Lower lobe of right lung (tissue), 2 donors: ENCODE measurements at regions not wholly inside any gene's neighbourhood (a gene's known extent, or its start where the extent isn't known, plus 50 kb on each side); places are given as distances from the start of the nearest gene placed in this dataset.
A peak's percentile ranks its signal among the peaks of the same experiment; 100 is the strongest.
"Not testable (repeated sequence)": the region's sequence is repeated elsewhere in the genome, so short reads cannot be mapped to it uniquely, and the experiment has no call there.

Source experiments
- ATAC-seq, 2 donors: fragments of 200-7000 bp; cut with Tn5 transposase; one replicate each; pipeline ENCODE4 v1.9.1; 2020 to 2022; ENCODE audit warnings: mild to moderate bottlenecking in 2 of 2, moderate library complexity in 2 of 2
- DNase-seq: peaks from one replicate; pipeline ENCODE4 v3.0.0-alpha.2; 2020
- H3K27ac ChIP-seq: fragments of 200-600 bp; one replicate; pipeline ENCODE4 v1.8.0; 2022
- H3K27me3 ChIP-seq: fragments of 200-600 bp; one replicate; pipeline ENCODE4 v1.8.0; 2022; ENCODE audit warnings: low read depth
- H3K36me3 ChIP-seq: fragments of 200-600 bp; one replicate; pipeline ENCODE4 v1.8.0; 2022; ENCODE audit warnings: mild to moderate bottlenecking
- H3K4me1 ChIP-seq: fragments of 200-600 bp; one replicate; pipeline ENCODE4 v1.8.0; 2022
- H3K4me3 ChIP-seq: fragments of 200-600 bp; one replicate; pipeline ENCODE4 v1.8.0; 2022; ENCODE audit warnings: mild to moderate bottlenecking
- H3K9me3 ChIP-seq: fragments of 200-600 bp; one replicate; pipeline ENCODE4 v1.8.0; 2022
- intact Hi-C: fragments of 100-400 bp; cut with DNase I; formaldehyde crosslinking; loops from one replicate; pipeline ENCODE4 v1.11.0; 2022
- TF ChIP-seq, protein P1 (sequence below): fragments of 200-600 bp; IDR thresholded peaks from one replicate; pipeline ENCODE4 v1.8.0; 2022; ENCODE audit warnings: antibody characterized with exemption, mild to moderate bottlenecking
- donor health status: DM: no; HTN: yes; CAD: no; lungs with severe emphysema.

DNA sequence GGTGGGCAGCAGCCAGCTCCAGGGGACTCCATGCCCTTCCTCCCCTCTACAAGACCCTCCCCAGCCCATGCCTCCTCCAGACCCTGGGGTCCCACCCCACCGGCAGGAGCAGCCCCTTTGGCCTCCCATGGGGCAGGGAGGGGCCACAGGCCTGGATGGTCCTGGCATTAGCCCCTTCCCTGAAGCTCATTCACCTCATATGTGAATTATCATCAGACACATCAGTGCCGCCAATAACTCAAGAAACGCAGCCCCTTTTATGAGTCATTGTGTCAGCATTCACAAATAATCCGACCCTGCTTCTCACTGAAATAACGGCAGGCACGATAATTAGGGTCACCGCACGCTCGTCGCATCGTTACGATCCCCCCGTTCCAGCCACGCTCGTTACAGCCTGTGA, 124.2 kb downstream of the BRD1 start:
- DNase-seq (no peak), ATAC-seq (no peak)
- Histone ChIP-seq H3K9me3 (peaks cover 11% of the 10 kb centered on the region), H3K4me3 (no peak overlapping the region), H3K27me3 (peaks cover 33% of the 10 kb centered on the region), H3K36me3 (no peaks in the 10 kb centered on the region), H3K4me1 (no peaks in the 10 kb centered on the region), H3K27ac (no peak overlapping the region)
- intact Hi-C loops = no loop called here
- TF ChIP-seq, protein P1, sequence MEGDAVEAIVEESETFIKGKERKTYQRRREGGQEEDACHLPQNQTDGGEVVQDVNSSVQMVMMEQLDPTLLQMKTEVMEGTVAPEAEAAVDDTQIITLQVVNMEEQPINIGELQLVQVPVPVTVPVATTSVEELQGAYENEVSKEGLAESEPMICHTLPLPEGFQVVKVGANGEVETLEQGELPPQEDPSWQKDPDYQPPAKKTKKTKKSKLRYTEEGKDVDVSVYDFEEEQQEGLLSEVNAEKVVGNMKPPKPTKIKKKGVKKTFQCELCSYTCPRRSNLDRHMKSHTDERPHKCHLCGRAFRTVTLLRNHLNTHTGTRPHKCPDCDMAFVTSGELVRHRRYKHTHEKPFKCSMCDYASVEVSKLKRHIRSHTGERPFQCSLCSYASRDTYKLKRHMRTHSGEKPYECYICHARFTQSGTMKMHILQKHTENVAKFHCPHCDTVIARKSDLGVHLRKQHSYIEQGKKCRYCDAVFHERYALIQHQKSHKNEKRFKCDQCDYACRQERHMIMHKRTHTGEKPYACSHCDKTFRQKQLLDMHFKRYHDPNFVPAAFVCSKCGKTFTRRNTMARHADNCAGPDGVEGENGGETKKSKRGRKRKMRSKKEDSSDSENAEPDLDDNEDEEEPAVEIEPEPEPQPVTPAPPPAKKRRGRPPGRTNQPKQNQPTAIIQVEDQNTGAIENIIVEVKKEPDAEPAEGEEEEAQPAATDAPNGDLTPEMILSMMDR = no peak

DNA sequence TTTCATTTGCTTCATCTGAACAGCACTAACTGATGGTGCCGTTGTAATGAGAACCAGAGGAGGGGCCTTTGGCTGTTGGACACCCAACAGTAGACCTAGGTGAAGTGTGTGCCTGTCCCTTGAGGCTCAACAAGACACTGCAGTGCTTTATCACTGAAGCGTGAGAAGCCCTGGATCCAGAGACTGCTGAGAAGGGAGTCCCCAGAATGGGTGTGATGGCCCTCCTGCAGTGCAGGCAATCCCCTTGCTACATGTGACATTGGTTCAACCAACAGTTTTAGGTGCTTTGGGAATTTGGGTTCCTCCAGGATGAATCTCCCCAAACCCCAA, 125.6 kb downstream of the BRD1 start:
- no peaks in the 10 kb centered on the region for H3K4me1 ChIP-seq
- no peak for ATAC-seq
- intact Hi-C loops = no loop called here
- no peaks in the 10 kb centered on the region for H3K36me3 ChIP-seq
- peaks cover 33% of the 10 kb centered on the region for H3K27me3 ChIP-seq
- H3K27ac ChIP-seq = no peak overlapping the region
- TF ChIP-seq, protein P1 = no peak
- H3K9me3 ChIP-seq = peaks cover 18% of the 10 kb centered on the region
- H3K4me3 ChIP-seq = no peak overlapping the region
- DNase-seq = no peak

DNA sequence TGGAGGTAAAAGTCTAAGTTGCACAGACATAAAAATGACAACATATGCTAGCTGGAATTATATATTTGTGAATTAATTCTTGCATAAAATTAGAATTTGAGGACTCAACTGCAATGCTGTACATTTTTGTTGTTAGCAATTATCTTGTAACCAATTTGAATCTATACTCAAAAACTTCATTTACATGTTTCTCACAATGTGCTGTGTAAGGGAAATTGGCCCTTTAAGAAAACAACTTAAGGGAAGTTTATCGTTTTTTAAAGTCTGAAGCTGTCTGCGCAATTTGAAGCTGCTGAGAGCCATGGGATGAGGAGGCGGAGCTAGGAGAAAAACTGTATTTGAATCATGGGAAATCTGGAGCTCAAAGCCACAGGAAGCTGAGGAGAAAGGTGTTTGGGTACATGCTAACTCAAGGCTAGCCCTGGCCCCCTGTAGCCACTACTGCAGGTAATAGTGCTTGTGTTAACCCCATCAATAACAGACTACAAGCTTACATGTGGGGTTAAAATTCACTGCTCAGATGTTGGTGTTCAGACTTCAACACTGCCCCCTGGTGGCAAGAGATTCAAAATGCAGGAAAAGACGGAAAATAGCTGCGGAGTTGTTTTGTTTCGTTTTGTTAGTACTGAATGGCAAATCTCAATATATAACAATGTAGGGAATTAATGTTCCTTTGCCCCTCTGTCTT, 126.1 kb downstream of the BRD1 start:
- TF ChIP-seq, protein P1 = peak; percentile 44
- H3K27ac ChIP-seq = no peak overlapping the region

DNA sequence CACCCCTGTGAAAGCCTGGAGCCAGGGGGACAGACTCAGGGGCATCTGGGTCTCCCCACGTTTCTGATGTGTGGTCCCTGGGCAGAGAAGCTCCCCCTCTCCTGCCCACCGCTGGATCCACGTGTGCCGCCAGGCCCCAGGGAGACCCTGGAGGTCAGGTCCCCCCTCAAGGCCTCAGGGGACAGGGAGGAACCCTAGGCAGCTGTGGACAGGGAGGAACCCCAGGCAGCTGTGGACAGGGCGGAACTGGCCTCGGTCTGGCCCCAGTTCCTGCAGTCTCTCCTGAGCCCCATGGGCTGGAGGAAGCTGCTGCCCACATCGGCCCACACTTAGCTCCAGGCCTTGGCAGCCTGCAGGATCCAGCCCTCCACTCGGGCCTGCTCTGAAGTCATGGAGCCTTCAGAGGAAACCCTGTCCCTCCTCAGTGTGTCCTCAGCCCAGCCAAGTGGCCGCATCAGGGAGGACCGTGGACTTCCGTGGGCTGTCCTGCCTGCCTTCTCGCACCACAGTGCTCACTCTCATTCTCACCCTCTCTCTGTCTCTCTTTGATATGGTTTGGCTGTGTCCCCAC, 127.7 kb downstream of the BRD1 start:
- ATAC-seq (no peak), DNase-seq (no peak)
- H3K27ac ChIP-seq = no peak overlapping the region
- no peaks in the 10 kb centered on the region for H3K4me1 ChIP-seq
- H3K36me3 ChIP-seq = no peaks in the 10 kb centered on the region
- TF ChIP-seq, protein P1 = no peak
- peaks cover 22% of the 10 kb centered on the region for H3K27me3 ChIP-seq
- no peak overlapping the region for H3K4me3 ChIP-seq
- H3K9me3 ChIP-seq = peaks cover 18% of the 10 kb centered on the region
- intact Hi-C loops = no loop called here

More for the DNA sequence above, 126.1 kb downstream of the BRD1 start:
- intact Hi-C loops = no loop called here
- H3K9me3 ChIP-seq = peaks cover 18% of the 10 kb centered on the region
- no peaks in the 10 kb centered on the region for H3K4me1 ChIP-seq
- H3K4me3 ChIP-seq = no peak overlapping the region
- DNase-seq (no peak), ATAC-seq (no peak)
- peaks cover 33% of the 10 kb centered on the region for H3K27me3 ChIP-seq
- H3K36me3 ChIP-seq = no peaks in the 10 kb centered on the region

DNA sequence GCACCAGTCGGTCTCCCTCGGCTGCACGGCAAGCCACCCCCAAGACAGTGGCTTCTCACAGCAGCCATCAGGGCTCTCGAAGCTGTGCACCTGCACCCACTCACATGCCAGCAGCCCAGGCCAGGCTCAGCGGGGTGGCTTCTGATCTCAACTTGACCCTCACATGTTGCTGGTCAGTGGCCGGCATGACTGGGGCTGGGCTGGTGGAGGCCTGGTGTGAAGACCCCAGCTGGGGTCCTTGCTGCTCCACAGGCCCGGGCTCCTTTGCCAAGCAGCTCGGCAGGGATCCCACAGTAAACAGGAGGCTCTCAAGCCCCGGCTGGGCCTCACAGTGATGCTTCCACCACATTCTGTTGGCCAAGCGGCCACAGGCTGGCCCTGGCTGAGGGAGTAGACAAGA, 128.2 kb downstream of the BRD1 start:
- H3K27me3 ChIP-seq = peaks cover 16% of the 10 kb centered on the region
- H3K4me3 ChIP-seq = no peak overlapping the region
- ATAC-seq = no peak
- H3K4me1 ChIP-seq = no peaks in the 10 kb centered on the region
- H3K36me3 ChIP-seq = no peaks in the 10 kb centered on the region
- peaks cover 18% of the 10 kb centered on the region for H3K9me3 ChIP-seq
- TF ChIP-seq, protein P1 = no peak
- no peak overlapping the region for H3K27ac ChIP-seq
- DNase-seq = no peak
- intact Hi-C loops = no loop called here

DNA sequence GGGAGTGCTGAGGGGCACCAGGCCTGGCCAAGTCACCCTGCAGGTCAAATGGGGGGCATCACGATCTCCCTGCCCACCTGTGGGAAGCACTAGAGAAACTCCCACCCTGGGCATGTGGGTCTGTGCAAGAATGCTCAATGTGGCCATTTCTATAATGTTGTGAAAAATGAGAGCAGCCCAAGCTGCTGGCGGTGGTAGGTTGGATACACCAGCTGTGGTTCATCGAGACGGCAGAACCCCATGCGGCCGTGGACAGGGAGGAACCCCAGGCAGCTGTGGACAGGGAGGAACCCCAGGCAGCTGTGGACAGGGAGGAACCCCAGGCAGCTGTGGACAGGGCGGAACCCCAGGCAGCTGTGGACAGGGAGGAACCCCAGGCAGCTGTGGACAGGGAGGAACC, 129.1 kb downstream of the BRD1 start:
- H3K36me3 ChIP-seq, intact Hi-C loops, ATAC-seq, H3K4me3 ChIP-seq, H3K27ac ChIP-seq, H3K4me1 ChIP-seq, H3K27me3 ChIP-seq, DNase-seq: not testable (repeated sequence)
- peaks cover 18% of the 10 kb centered on the region for H3K9me3 ChIP-seq
